ENCODE measurements at regions not wholly inside any gene's neighbourhood (a gene's known extent, or its start where the extent isn't known, plus 50 kb on each side); places are given as distances from the start of the nearest gene placed in this dataset.

- no peaks in the 10 kb centered on the region for H3K36me3 Mint-ChIP-seq (ENCODE audit: low read depth)
- H3K4me1 Mint-ChIP-seq (ENCODE audit: low read depth): no peaks in the 10 kb centered on the region
- H3K27ac Mint-ChIP-seq (ENCODE audit: unreplicated experiment): no peak overlapping the region
Measured at GRCh38 chr2:81136296-81136695, 831.7 kb upstream of the LRRTM1 start.

GRCh38 chr2:81097361-81097760 is 792.8 kb upstream of the LRRTM1 start:
- no peak overlapping the region for H3K4me3 Mint-ChIP-seq (ENCODE audit: unreplicated experiment)
- no peaks in the 10 kb centered on the region for H3K9me3 Mint-ChIP-seq (ENCODE audit: low read depth)
- TF ChIP-seq CTCF (IDR thresholded peaks at IDR 0.05): no peak
- H3K36me3 Mint-ChIP-seq (ENCODE audit: low read depth): no peaks in the 10 kb centered on the region
- no peak for DNase-seq (ENCODE audit: low spot score)
- H3K4me1 Mint-ChIP-seq (ENCODE audit: low read depth): no peaks in the 10 kb centered on the region
- peaks cover 2% of the 10 kb centered on the region for H3K27me3 Mint-ChIP-seq (ENCODE audit: low read depth)
- H3K27ac Mint-ChIP-seq (ENCODE audit: unreplicated experiment): no peak overlapping the region

More at GRCh38 chr2:81136296-81136695, 831.7 kb upstream of the LRRTM1 start:
- no peak overlapping the region for H3K4me3 Mint-ChIP-seq (ENCODE audit: unreplicated experiment)
- peaks cover 4% of the 10 kb centered on the region for H3K9me3 Mint-ChIP-seq (ENCODE audit: low read depth)
- no peak for DNase-seq (ENCODE audit: low spot score)
- H3K27me3 Mint-ChIP-seq (ENCODE audit: low read depth): no peaks in the 10 kb centered on the region
- no peak for TF ChIP-seq CTCF (IDR thresholded peaks at IDR 0.05)

- Mint-ChIP-seq H3K4me1 (ENCODE audit: low read depth) (no peaks in the 10 kb centered on the region), H3K27me3 (ENCODE audit: low read depth) (peaks cover 2% of the 10 kb centered on the region), H3K36me3 (ENCODE audit: low read depth) (no peaks in the 10 kb centered on the region), H3K4me3 (ENCODE audit: unreplicated experiment) (no peak overlapping the region), H3K9me3 (ENCODE audit: low read depth) (peaks cover 3% of the 10 kb centered on the region), H3K27ac (ENCODE audit: unreplicated experiment) (no peak overlapping the region)
- no peak for DNase-seq (ENCODE audit: low spot score)
- TF ChIP-seq CTCF (IDR thresholded peaks at IDR 0.05): no peak
Measured at GRCh38 chr2:81093031-81093430, 788.5 kb upstream of the LRRTM1 start.

GRCh38 chr2:81087646-81088045 is 783.1 kb upstream of the LRRTM1 start:
- H3K4me1 Mint-ChIP-seq (ENCODE audit: low read depth): no peaks in the 10 kb centered on the region
- no peaks in the 10 kb centered on the region for H3K27me3 Mint-ChIP-seq (ENCODE audit: low read depth)
- no peak for DNase-seq (ENCODE audit: low spot score)
- no peak for TF ChIP-seq CTCF (IDR thresholded peaks at IDR 0.05)
- H3K27ac Mint-ChIP-seq (ENCODE audit: unreplicated experiment): no peak overlapping the region
- H3K4me3 Mint-ChIP-seq (ENCODE audit: unreplicated experiment): no peak overlapping the region
- no peaks in the 10 kb centered on the region for H3K36me3 Mint-ChIP-seq (ENCODE audit: low read depth)
- H3K9me3 Mint-ChIP-seq (ENCODE audit: low read depth): peaks cover 3% of the 10 kb centered on the region

- Mint-ChIP-seq H3K4me3 (ENCODE audit: unreplicated experiment) (no peak overlapping the region), H3K27ac (ENCODE audit: unreplicated experiment) (no peak overlapping the region), H3K36me3 (ENCODE audit: low read depth) (no peaks in the 10 kb centered on the region), H3K9me3 (ENCODE audit: low read depth) (peaks cover 6% of the 10 kb centered on the region), H3K4me1 (ENCODE audit: low read depth) (no peaks in the 10 kb centered on the region), H3K27me3 (ENCODE audit: low read depth) (no peaks in the 10 kb centered on the region)
- no peak for TF ChIP-seq CTCF (IDR thresholded peaks at IDR 0.05)
- DNase-seq (ENCODE audit: low spot score): no peak
Measured at GRCh38 chr2:81084101-81084500, 779.5 kb upstream of the LRRTM1 start.

Data from chondrocyte (in vitro differentiated cells).